ENCODE measurements at regions not wholly inside any gene's neighbourhood (a gene's known extent, or its start where the extent isn't known, plus 50 kb on each side); places are given as distances from the start of the nearest gene placed in this dataset.

- DNase-seq (ENCODE audit: low spot score) = peak; percentile 28
Measured at GRCh38 chrX:8868906-8869305, 67.7 kb upstream of the FAM9A start.

- DNase-seq (ENCODE audit: low spot score) = peak; percentile 36
Measured at GRCh38 chrX:8868070-8868773, 67.0 kb upstream of the FAM9A start.

- no peak for DNase-seq (ENCODE audit: low spot score)
Measured at GRCh38 chrX:8867406-8867805, 66.2 kb upstream of the FAM9A start.

- no peak for DNase-seq (ENCODE audit: low spot score)
Measured at GRCh38 chrX:8864161-8864560, 63.0 kb upstream of the FAM9A start.

GRCh38 chrX:8861908-8862307, 60.7 kb upstream of the FAM9A start:
- no peak for DNase-seq (ENCODE audit: low spot score)

- no peak for DNase-seq (ENCODE audit: low spot score)
Measured at GRCh38 chrX:8851231-8851886, 50.2 kb upstream of the FAM9A start.
